H7 (cell line): ENCODE measurements at regions not wholly inside any gene's neighbourhood (a gene's known extent, or its start where the extent isn't known, plus 50 kb on each side); places are given as distances from the start of the nearest gene placed in this dataset.

Experiments
- DNase-seq: peaks from one replicate; pipeline ENCODE4 v3.0.0; 2012
- H3K27me3 ChIP-seq: 2 replicates; pipeline ENCODE4 v1.6.0; 2011; ENCODE audit warnings: mild to moderate bottlenecking, low read length; ENCODE audit not compliant: control insufficient read depth, insufficient read depth
- H3K36me3 ChIP-seq: replicated peaks from 2 replicates; pipeline ENCODE4 v1.5.1; 2011; ENCODE audit warnings: low read length; ENCODE audit not compliant: control insufficient read depth, insufficient read depth
- H3K4me3 ChIP-seq: 2 replicates; pipeline ENCODE4 v1.5.1; 2011; ENCODE audit warnings: low read depth, mild to moderate bottlenecking, control low read depth, low read length, moderate library complexity; ENCODE audit not compliant: insufficient read depth

GRCh38 chr3:76897076-76897475, 142.8 kb upstream of the ROBO2 start:
- DNase-seq: no peak
- no peaks in the 10 kb centered on the region for H3K36me3 ChIP-seq

GRCh38 chr3:76900596-76900995, 139.3 kb upstream of the ROBO2 start:
- Histone ChIP-seq H3K4me3 (no peak overlapping the region), H3K27me3 (no peaks in the 10 kb centered on the region; the same call in 1 of the 2 replicates), H3K36me3 (no peaks in the 10 kb centered on the region)
- DNase-seq: no peak

More at GRCh38 chr3:76897076-76897475, 142.8 kb upstream of the ROBO2 start:
- H3K4me3 ChIP-seq: no peak overlapping the region
- H3K27me3 ChIP-seq: no peaks in the 10 kb centered on the region; the same call in 1 of the 2 replicates

GRCh38 chr3:76908156-76908555, 131.7 kb upstream of the ROBO2 start:
- no peak for DNase-seq
- Histone ChIP-seq H3K27me3 (no peaks in the 10 kb centered on the region), H3K36me3 (no peaks in the 10 kb centered on the region), H3K4me3 (no peak overlapping the region)

GRCh38 chr3:76912841-76913383, 127.0 kb upstream of the ROBO2 start:
- no peak for DNase-seq

GRCh38 chr3:76917436-76917835, 122.5 kb upstream of the ROBO2 start:
- DNase-seq: no peak
- Histone ChIP-seq H3K4me3 (no peak overlapping the region), H3K27me3 (no peaks in the 10 kb centered on the region), H3K36me3 (no peaks in the 10 kb centered on the region)

More at GRCh38 chr3:76912841-76913383, 127.0 kb upstream of the ROBO2 start:
- no peak overlapping the region for H3K4me3 ChIP-seq
- H3K36me3 ChIP-seq: no peaks in the 10 kb centered on the region
- no peaks in the 10 kb centered on the region for H3K27me3 ChIP-seq

- H3K4me3 ChIP-seq: no peak overlapping the region
- DNase-seq: no peak
- H3K36me3 ChIP-seq: no peaks in the 10 kb centered on the region
- no peaks in the 10 kb centered on the region for H3K27me3 ChIP-seq
These were observed 119.4 kb upstream of the ROBO2 start for GRCh38 chr3:76920511-76920910.

- Histone ChIP-seq H3K4me3 (no peak overlapping the region), H3K36me3 (no peaks in the 10 kb centered on the region), H3K27me3 (no peaks in the 10 kb centered on the region)
- DNase-seq: no peak
These were observed 116.4 kb upstream of the ROBO2 start for GRCh38 chr3:76923485-76923884.

- no peak overlapping the region for H3K4me3 ChIP-seq
- no peaks in the 10 kb centered on the region for H3K36me3 ChIP-seq
- H3K27me3 ChIP-seq: no peaks in the 10 kb centered on the region
- DNase-seq: no peak
These were observed 109.2 kb upstream of the ROBO2 start for GRCh38 chr3:76930712-76931111.

GRCh38 chr3:76933245-76933644, 106.7 kb upstream of the ROBO2 start:
- DNase-seq: no peak
- Histone ChIP-seq H3K4me3 (no peak overlapping the region), H3K36me3 (no peaks in the 10 kb centered on the region), H3K27me3 (no peaks in the 10 kb centered on the region)

- H3K36me3 ChIP-seq: no peaks in the 10 kb centered on the region
- DNase-seq: no peak
- no peak overlapping the region for H3K4me3 ChIP-seq
- H3K27me3 ChIP-seq: no peaks in the 10 kb centered on the region
These were observed 100.9 kb upstream of the ROBO2 start for GRCh38 chr3:76938962-76939361.

- no peaks in the 10 kb centered on the region for H3K27me3 ChIP-seq
- no peak overlapping the region for H3K4me3 ChIP-seq
- no peak for DNase-seq
- no peaks in the 10 kb centered on the region for H3K36me3 ChIP-seq
These were observed 99.6 kb upstream of the ROBO2 start for GRCh38 chr3:76940181-76940770.

GRCh38 chr3:76941376-76941775, 98.5 kb upstream of the ROBO2 start:
- no peak overlapping the region for H3K4me3 ChIP-seq
- DNase-seq: no peak
- H3K27me3 ChIP-seq: no peaks in the 10 kb centered on the region
- H3K36me3 ChIP-seq: no peaks in the 10 kb centered on the region

- DNase-seq: no peak
- Histone ChIP-seq H3K4me3 (no peak overlapping the region), H3K36me3 (no peaks in the 10 kb centered on the region), H3K27me3 (no peaks in the 10 kb centered on the region)
These were observed 97.8 kb upstream of the ROBO2 start for GRCh38 chr3:76942101-76942500.

- Histone ChIP-seq H3K36me3 (no peaks in the 10 kb centered on the region), H3K27me3 (no peaks in the 10 kb centered on the region), H3K4me3 (no peak overlapping the region)
- peak; percentile 62 for DNase-seq
These were observed 96.8 kb upstream of the ROBO2 start for GRCh38 chr3:76943058-76943457.

GRCh38 chr3:76943671-76944070, 96.2 kb upstream of the ROBO2 start:
- no peak overlapping the region for H3K4me3 ChIP-seq

GRCh38 chr3:76949033-76949432, 90.9 kb upstream of the ROBO2 start:
- DNase-seq: no peak
- Histone ChIP-seq H3K4me3 (no peak overlapping the region), H3K27me3 (no peaks in the 10 kb centered on the region), H3K36me3 (no peaks in the 10 kb centered on the region)

More at GRCh38 chr3:76943671-76944070, 96.2 kb upstream of the ROBO2 start:
- Histone ChIP-seq H3K27me3 (no peaks in the 10 kb centered on the region), H3K36me3 (no peaks in the 10 kb centered on the region)
- no peak for DNase-seq
